SK-N-SH treated with all-trans-retinoic acid at 6 μM for 48 hours (cell line): ENCODE measurements at regions not wholly inside any gene's neighbourhood (a gene's known extent, or its start where the extent isn't known, plus 50 kb on each side); places are given as distances from the start of the nearest gene placed in this dataset.

Experiments
- ARNTL ChIP-seq: fragments of 450-650 bp; formaldehyde crosslinking; IDR thresholded peaks from 2 replicates; pipeline ENCODE4 v1.5.0; 2020; ENCODE audit warnings: low read depth, mild to moderate bottlenecking, moderate library complexity, borderline replicate concordance
- BACH2 ChIP-seq: fragments of 250-450 bp; sonication (Bioruptor Pico); IDR thresholded peaks from 2 replicates; pipeline ENCODE4 v1.9.0; 2021; ENCODE audit warnings: mild to moderate bottlenecking, borderline replicate concordance
- ISL1 ChIP-seq: fragments of 250-450 bp; sonication (Bioruptor Pico); IDR thresholded peaks from 2 replicates; pipeline ENCODE4 v2.1.2; 2022; ENCODE audit warnings: mild to moderate bottlenecking, moderate library complexity
- SNAI2 ChIP-seq: fragments of 250-450 bp; sonication (Bioruptor Pico); IDR thresholded peaks from 2 replicates; pipeline ENCODE4 v1.5.0; 2020; ENCODE audit warnings: mild to moderate bottlenecking, moderate library complexity
- TOX ChIP-seq: fragments of 250-450 bp; sonication (Bioruptor Pico); IDR thresholded peaks from 2 replicates; pipeline ENCODE4 v1.8.0; 2021; ENCODE audit warnings: mild to moderate bottlenecking, moderate library complexity, borderline replicate concordance
- ZFP3 ChIP-seq: fragments of 250-450 bp; sonication (Bioruptor Pico); IDR thresholded peaks from 2 replicates; pipeline ENCODE4 v1.5.0; 2020; ENCODE audit warnings: mild to moderate bottlenecking, moderate library complexity
- ZFP30 ChIP-seq: fragments of 450-650 bp; formaldehyde crosslinking; IDR thresholded peaks from 2 replicates; pipeline ENCODE4 v1.5.0; 2022; ENCODE audit warnings: mild to moderate bottlenecking, moderate library complexity
- ZNF70 ChIP-seq: fragments of 450-650 bp; formaldehyde crosslinking; IDR thresholded peaks from 2 replicates; pipeline ENCODE4 v1.5.0; 2020; ENCODE audit warnings: mild to moderate bottlenecking, moderate library complexity
- TF ChIP-seq, protein P1 (sequence below): fragments of 250-450 bp; sonication (Bioruptor Pico); IDR thresholded peaks from 2 replicates; pipeline ENCODE4 v1.5.0; 2020; ENCODE audit warnings: mild to moderate bottlenecking, moderate library complexity

GRCh38 chr6:76789580-76789979 lies 673.7 kb downstream of the HTR1B start:
- TF ChIP-seq ZFP3 (CRISPR knock-in tag) (no peak), ISL1 (CRISPR knock-in tag) (no peak), ZFP30 (no peak), TOX (CRISPR knock-in tag) (no peak), BACH2 (CRISPR knock-in tag) (no peak), SNAI2 (CRISPR knock-in tag) (no peak), ARNTL (CRISPR knock-in tag) (no peak), ZNF70 (no peak)
- TF ChIP-seq, protein P1, sequence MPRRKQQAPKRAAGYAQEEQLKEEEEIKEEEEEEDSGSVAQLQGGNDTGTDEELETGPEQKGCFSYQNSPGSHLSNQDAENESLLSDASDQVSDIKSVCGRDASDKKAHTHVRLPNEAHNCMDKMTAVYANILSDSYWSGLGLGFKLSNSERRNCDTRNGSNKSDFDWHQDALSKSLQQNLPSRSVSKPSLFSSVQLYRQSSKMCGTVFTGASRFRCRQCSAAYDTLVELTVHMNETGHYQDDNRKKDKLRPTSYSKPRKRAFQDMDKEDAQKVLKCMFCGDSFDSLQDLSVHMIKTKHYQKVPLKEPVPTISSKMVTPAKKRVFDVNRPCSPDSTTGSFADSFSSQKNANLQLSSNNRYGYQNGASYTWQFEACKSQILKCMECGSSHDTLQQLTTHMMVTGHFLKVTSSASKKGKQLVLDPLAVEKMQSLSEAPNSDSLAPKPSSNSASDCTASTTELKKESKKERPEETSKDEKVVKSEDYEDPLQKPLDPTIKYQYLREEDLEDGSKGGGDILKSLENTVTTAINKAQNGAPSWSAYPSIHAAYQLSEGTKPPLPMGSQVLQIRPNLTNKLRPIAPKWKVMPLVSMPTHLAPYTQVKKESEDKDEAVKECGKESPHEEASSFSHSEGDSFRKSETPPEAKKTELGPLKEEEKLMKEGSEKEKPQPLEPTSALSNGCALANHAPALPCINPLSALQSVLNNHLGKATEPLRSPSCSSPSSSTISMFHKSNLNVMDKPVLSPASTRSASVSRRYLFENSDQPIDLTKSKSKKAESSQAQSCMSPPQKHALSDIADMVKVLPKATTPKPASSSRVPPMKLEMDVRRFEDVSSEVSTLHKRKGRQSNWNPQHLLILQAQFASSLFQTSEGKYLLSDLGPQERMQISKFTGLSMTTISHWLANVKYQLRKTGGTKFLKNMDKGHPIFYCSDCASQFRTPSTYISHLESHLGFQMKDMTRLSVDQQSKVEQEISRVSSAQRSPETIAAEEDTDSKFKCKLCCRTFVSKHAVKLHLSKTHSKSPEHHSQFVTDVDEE = no peak
